HepG2 (cell line): ENCODE measurements at regions not wholly inside any gene's neighbourhood (a gene's known extent, or its start where the extent isn't known, plus 50 kb on each side); places are given as distances from the start of the nearest gene placed in this dataset.

Experiments used
- ATAC-seq: fragments of 200-7000 bp; cut with Tn5 transposase; 3 replicates; pipeline ENCODE4 v1.9.1; 2020; ENCODE audit warnings: mild to moderate bottlenecking, moderate library complexity
- BruUV-seq: library from RNA; stranded (reverse); fragments of 400-500 nt; replicated peaks from 2 replicates; lab custom pipeline; 2021; lab: Mats Ljungman, UMichigan
- CTCF ChIA-PET: fragments of 300-600 bp; formaldehyde crosslinking; extraction: SDS; loops from one replicate; lab custom pipeline; 2021; ENCODE audit warnings: low total read pairs, inconsistent platforms, low intra/inter-chr PET ratio; lab: Yijun Ruan, JAX
- POLR2A ChIA-PET: fragments of 350-600 bp; sonication (Branson Sonifier 250); formaldehyde crosslinking; loops from one replicate; lab custom pipeline; 2020; ENCODE audit warnings: antibody characterized with exemption, inconsistent platforms; lab: Yijun Ruan, JAX
- DNase-seq: peaks from one replicate; pipeline ENCODE4 v3.0.0-alpha.2; 2015; ENCODE audit warnings: low spot score
- FAIRE-seq: peaks from 3 replicates; lab custom pipeline; 2011; peaks lifted over from hg19 to GRCh38; lab: Jason Lieb, UNC
- H2AFZ ChIP-seq: one replicate; pipeline ENCODE4 v1.6.1; 2011; ENCODE audit warnings: low read length, inconsistent platforms
- H3K27ac ChIP-seq: fragments of 300-600 bp; 3 replicates; pipeline ENCODE4 v1.8.0; 2011; ENCODE audit warnings: mixed run types, mild to moderate bottlenecking, mixed read lengths, low read length, inconsistent platforms; ENCODE audit not compliant: insufficient read depth; ENCODE audit errors: extremely low read length
- H3K27me3 ChIP-seq, 2 experiments: fragments of 200-600 bp in 1 of 2; 2 replicates in 1 of 2; 3 replicates in 1 of 2; pipeline versions ENCODE4 v1.6.0 to v1.8.0; 2011; ENCODE audit warnings: low read length in 2 of 2, mild to moderate bottlenecking in 2 of 2, moderate library complexity in 2 of 2, inconsistent platforms in 1 of 2; ENCODE audit not compliant: insufficient read depth in 2 of 2, control insufficient read depth in 1 of 2
- H3K36me3 ChIP-seq, 2 experiments: fragments of 200-600 bp in 1 of 2; replicated peaks in 1 of 2; 2 replicates in 1 of 2; 3 replicates in 1 of 2; pipeline versions ENCODE4 v1.5.1 to v1.8.0; 2011; ENCODE audit warnings: low read length in 2 of 2, inconsistent platforms in 1 of 2; ENCODE audit not compliant: insufficient read depth in 2 of 2, control insufficient read depth in 1 of 2
- H3K4me1 ChIP-seq: 2 replicates; pipeline ENCODE4 v1.5.1; 2012; ENCODE audit warnings: low read length, inconsistent platforms; ENCODE audit not compliant: insufficient read depth
- H3K4me2 ChIP-seq: 2 replicates; pipeline ENCODE4 v1.6.0; 2011; ENCODE audit warnings: low read depth, low read length, inconsistent platforms
- H3K4me3 ChIP-seq, 3 experiments: fragments of 200-600 bp in 1 of 3; sonication (generic), shearing (Covaris generic) in 1 of 3; replicated peaks in 1 of 3; 2 replicates each; pipeline ENCODE4 v1.5.1; 2011 to 2016; ENCODE audit warnings: low read length in 3 of 3, inconsistent platforms in 2 of 3, low read depth in 2 of 3, mild to moderate bottlenecking in 2 of 3, control low read depth in 1 of 3, mixed read lengths in 1 of 3; ENCODE audit not compliant: insufficient read depth in 1 of 3
- H3K79me2 ChIP-seq: one replicate; pipeline ENCODE4 v1.6.1; 2011; ENCODE audit warnings: low read length, inconsistent platforms; ENCODE audit not compliant: insufficient read depth
- H3K9ac ChIP-seq: 2 replicates; pipeline ENCODE4 v1.6.0; 2011; ENCODE audit warnings: mild to moderate bottlenecking, low read depth, low read length, inconsistent platforms; ENCODE audit not compliant: insufficient read depth
- H3K9me3 ChIP-seq: 2 replicates; pipeline ENCODE4 v1.5.1; 2012; ENCODE audit warnings: mild to moderate bottlenecking, low read length
- H4K20me1 ChIP-seq: 2 replicates; pipeline ENCODE4 v1.6.0; 2011; ENCODE audit warnings: inconsistent platforms, mild to moderate bottlenecking, low read length, moderate library complexity; ENCODE audit not compliant: insufficient read depth
- CBFB ChIP-seq: sonication (generic); formaldehyde crosslinking; IDR thresholded peaks from 2 replicates; pipeline ENCODE4 v1.4.0; 2020; ENCODE audit warnings: missing genetic modification reagents
- CC2D1A ChIP-seq: sonication (generic); formaldehyde crosslinking; IDR thresholded peaks from 2 replicates; pipeline ENCODE4 v1.8.1; 2023; ENCODE audit warnings: mild to moderate bottlenecking, missing genetic modification reagents
- CREM ChIP-seq, 2 experiments: sonication (generic) in 1 of 2; formaldehyde crosslinking in 1 of 2; IDR thresholded peaks; 2 replicates each; pipeline versions ENCODE4 v1.4.0 to v1.6.1; 2016 to 2020; ENCODE audit warnings: antibody characterized with exemption in 1 of 2, mild to moderate bottlenecking in 1 of 2, missing genetic modification reagents in 1 of 2
- EP300 ChIP-seq, 3 experiments: sonication (generic) in 1 of 3; formaldehyde crosslinking in 1 of 3; IDR thresholded peaks; 2 replicates each; pipeline versions ENCODE4 v1.5.1 to v1.6.1; 2011 to 2020; ENCODE audit warnings: low read depth in 2 of 3, low read length in 2 of 3, borderline replicate concordance in 1 of 3, improper control_type of control experiment in 1 of 3, mild to moderate bottlenecking in 1 of 3, missing genetic modification reagents in 1 of 3, moderate library complexity in 1 of 3
- FIP1L1 ChIP-seq: fragments of 200-400 bp; formaldehyde crosslinking; IDR thresholded peaks from 2 replicates; pipeline ENCODE4 v1.6.1; 2018; ENCODE audit warnings: low read depth, mild to moderate bottlenecking, low read length, moderate library complexity, borderline replicate concordance; ENCODE audit not compliant: insufficient read depth
- GPN1 ChIP-seq: sonication (generic); formaldehyde crosslinking; IDR thresholded peaks from 2 replicates; pipeline ENCODE4 v1.5.1; 2020; ENCODE audit warnings: missing genetic modification reagents, borderline replicate concordance
- GZF1 ChIP-seq: sonication (generic); formaldehyde crosslinking; IDR thresholded peaks from 2 replicates; pipeline ENCODE4 v1.5.1; 2020; ENCODE audit warnings: mild to moderate bottlenecking, missing genetic modification reagents
- HNRNPH1 ChIP-seq: fragments of 200-400 bp; formaldehyde crosslinking; optimal IDR thresholded peaks from 2 replicates; pipeline ENCODE3; 2017; ENCODE audit warnings: mild to moderate bottlenecking, low read depth, low read length
- KDM5B ChIP-seq: sonication (generic); formaldehyde crosslinking; IDR thresholded peaks from 2 replicates; pipeline ENCODE4 v1.4.0; 2020; ENCODE audit warnings: missing genetic modification reagents, mild to moderate bottlenecking, borderline replicate concordance
- SNAI1 ChIP-seq: sonication (generic); formaldehyde crosslinking; IDR thresholded peaks from 2 replicates; pipeline ENCODE4 v1.5.0; 2020; ENCODE audit warnings: mild to moderate bottlenecking, missing genetic modification reagents, borderline replicate concordance
- SP5 ChIP-seq: IDR thresholded peaks from 2 replicates; pipeline ENCODE4 v1.6.1; 2016; ENCODE audit warnings: low read depth, borderline replicate concordance
- ZNF549 ChIP-seq: sonication (generic); formaldehyde crosslinking; IDR thresholded peaks from 2 replicates; pipeline ENCODE4 v1.5.0; 2020; ENCODE audit warnings: missing genetic modification reagents
- ZNF891 ChIP-seq: sonication (generic); formaldehyde crosslinking; IDR thresholded peaks from 2 replicates; pipeline ENCODE4 v1.5.0; 2020; ENCODE audit warnings: mild to moderate bottlenecking, missing genetic modification reagents
- WGBS: methylation state at CpG from one replicate; pipeline ENCODE4 v1.1.6; 2017; ENCODE audit warnings: low lambda C conversion rate; 5-methylcytosine and 5-hydroxymethylcytosine counted together
- in situ Hi-C: cut with HindIII; loops from 2 replicates; pipeline ENCODE4 v1.10.0; 2017; ENCODE audit warnings: low pct_unique_long_range_greater_than_20kb; ENCODE audit not compliant: extremely low pct_ligation_motif_present
- intact Hi-C: fragments of 100-400 bp; cut with micrococcal nuclease; formaldehyde crosslinking; loops from one replicate; pipeline ENCODE4 v1.10.0; 2022; ENCODE audit not compliant: unreplicated experiment
- TF ChIP-seq, protein P1 (sequence below): sonication (generic); formaldehyde crosslinking; IDR thresholded peaks from 2 replicates; pipeline ENCODE4 v1.8.1; 2023; ENCODE audit warnings: mild to moderate bottlenecking, missing genetic modification reagents, borderline replicate concordance

DNA sequence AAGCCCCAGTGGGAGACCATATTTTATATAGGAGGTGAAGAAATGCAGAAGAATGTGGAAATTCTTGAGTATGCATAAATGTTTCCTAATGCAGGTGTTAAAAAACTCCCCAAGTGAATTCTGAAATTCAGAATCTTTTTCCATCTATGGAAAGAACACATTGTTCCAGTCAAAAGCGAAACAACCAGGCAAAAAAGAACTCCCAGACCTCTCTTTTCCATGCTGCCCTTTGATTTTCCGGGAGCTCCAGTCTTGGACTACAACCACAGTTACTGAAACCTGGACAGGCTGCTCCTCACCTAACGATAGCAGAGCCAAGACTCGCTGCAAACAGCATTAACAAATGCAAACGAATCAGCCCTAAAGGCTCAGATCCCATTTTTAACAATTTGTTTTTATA lies 108.7 kb upstream of the CNKSR3 start:
- CTCF ChIA-PET, result no interaction called here
- Histone ChIP-seq H2AFZ (no peak overlapping the region), H4K20me1 (no peaks in the 10 kb centered on the region), H3K4me1 (peaks cover 5% of the 10 kb centered on the region; the same call in 1 of the 2 replicates), H3K79me2 (no peaks in the 10 kb centered on the region), H3K9me3 (no peaks in the 10 kb centered on the region), H3K27ac (no peak overlapping the region), H3K9ac (no peak overlapping the region), H3K36me3 (no peaks in the 10 kb centered on the region), H3K4me3 (no peak overlapping the region), H3K27me3 (no peaks in the 10 kb centered on the region; a peak in 1 of 5 replicates), H3K4me2 (no peak overlapping the region)
- DNase-seq (no peak), FAIRE-seq (no peak), ATAC-seq (no peak; the same call in 2 of the 3 replicates)
- intact Hi-C loops (no loop called here), in situ Hi-C loops (no loop called here)
- POLR2A ChIA-PET, result no interaction called here
- TF ChIP-seq ZNF891 (CRISPR knock-in tag) (no peak), ZNF549 (CRISPR knock-in tag) (no peak), HNRNPH1 (no peak), FIP1L1 (no peak), GZF1 (CRISPR knock-in tag) (no peak), CBFB (CRISPR knock-in tag) (no peak), SP5 (CRISPR knock-in tag) (no peak), CC2D1A (CRISPR knock-in tag) (no peak), GPN1 (CRISPR knock-in tag) (no peak), CREM (IDR thresholded peaks at IDR 0.05) (no peak), CREM (CRISPR knock-in tag; IDR thresholded peaks at IDR 0.05) (no peak), EP300 (IDR thresholded peaks at IDR 0.05; ENCODE audit: low read depth in 2 of 2, low read length in 2 of 2) (no peak), EP300 (CRISPR knock-in tag; IDR thresholded peaks at IDR 0.05; ENCODE audit: borderline replicate concordance) (no peak), KDM5B (CRISPR knock-in tag) (no peak), SNAI1 (no peak)
- TF ChIP-seq, protein P1, sequence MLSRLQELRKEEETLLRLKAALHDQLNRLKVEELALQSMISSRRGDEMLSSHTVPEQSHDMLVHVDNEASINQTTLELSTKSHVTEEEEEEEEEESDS (CRISPR knock-in tag), result no peak
- BruUV-seq, result no TSS peak
- 27% methylated on average over 5 of the region's 5 CpGs for WGBS
